Superior temporal gyrus (tissue), 1 donor: ENCODE measurements at regions not wholly inside any gene's neighbourhood (a gene's known extent, or its start where the extent isn't known, plus 50 kb on each side); places are given as distances from the start of the nearest gene placed in this dataset.
A peak's percentile ranks its signal among the peaks of the same experiment; 100 is the strongest.
"Not testable (repeated sequence)": the region's sequence is repeated elsewhere in the genome, so short reads cannot be mapped to it uniquely, and the experiment has no call there.

ENCODE experiments used
- DNase-seq: peaks from one replicate; pipeline ENCODE4 v3.0.0-alpha.2; 2016; ENCODE audit errors: extremely low spot score

DNA sequence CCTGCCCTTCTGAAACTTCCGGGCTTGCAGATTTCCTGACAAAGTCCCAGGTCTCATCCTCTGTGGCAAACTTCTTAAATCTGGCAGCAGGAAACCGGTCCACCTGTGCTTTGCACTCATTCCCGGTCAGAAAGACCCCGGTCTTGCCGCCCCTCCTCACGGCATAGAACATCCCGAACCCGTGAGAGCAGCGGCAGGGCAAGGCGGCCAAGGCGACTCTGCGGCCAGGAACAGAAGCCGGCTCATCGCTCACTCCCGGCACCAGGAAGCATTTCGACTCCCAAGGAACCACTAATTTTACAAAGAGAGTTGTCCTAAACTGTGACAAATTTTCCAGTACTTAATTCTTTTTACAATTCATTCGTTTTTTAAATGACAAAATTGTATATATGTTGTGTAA lies 140.3 kb downstream of the USP22 start:
- DNase-seq = not testable (repeated sequence)

- not testable (repeated sequence) for DNase-seq
Measured at GRCh38 chr17:20903549-20903948, 139.3 kb downstream of the USP22 start.

DNA sequence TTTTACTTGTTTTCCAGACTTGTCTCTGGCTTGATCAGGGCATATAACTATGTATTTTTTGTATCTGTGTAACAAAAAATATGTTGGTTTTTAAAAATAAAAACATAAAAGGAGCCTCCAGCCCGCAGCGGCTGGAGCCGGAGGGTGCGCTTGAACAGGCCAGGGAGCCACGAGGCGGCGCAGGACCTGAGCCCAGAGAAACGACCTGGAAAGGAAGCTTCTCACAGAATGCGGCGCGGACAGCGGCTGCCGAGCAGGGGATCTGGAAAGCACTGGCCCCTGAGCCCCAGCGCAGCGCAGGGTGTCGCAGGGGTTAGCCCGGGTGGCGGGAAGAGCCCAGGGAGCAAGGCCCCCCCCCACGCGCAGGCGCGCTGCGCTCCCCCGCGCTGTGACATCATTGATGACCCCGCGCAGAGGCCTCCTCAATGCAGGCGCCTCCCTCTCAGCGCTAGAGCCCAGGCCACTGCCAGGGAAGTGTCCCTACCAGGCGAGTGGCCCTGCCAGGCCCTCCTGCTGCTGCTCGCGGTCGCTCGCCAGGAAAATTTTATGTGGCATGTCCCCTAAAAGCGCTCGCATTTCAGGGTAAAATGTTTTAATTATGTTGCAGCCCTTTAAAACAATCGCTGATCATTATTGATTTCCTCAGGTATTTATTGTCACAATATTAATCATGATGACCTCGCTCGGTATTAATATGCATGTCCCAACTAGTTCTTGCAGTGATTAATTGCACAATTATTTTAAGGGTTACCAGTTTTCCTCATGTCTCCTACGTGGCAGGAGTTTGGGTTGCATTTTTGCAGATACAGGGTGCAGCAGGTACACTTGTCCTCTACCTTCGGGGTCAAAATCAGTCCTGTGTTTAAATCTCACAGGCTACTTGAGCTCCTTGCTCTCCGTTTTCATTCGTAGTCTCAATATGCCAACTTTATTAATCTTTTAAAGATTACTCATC lies 134.2 kb downstream of the USP22 start:
- DNase-seq = peak; percentile 88

- no peak for DNase-seq
Measured at GRCh38 chr17:20914658-20915057, 128.2 kb downstream of the USP22 start.

DNA sequence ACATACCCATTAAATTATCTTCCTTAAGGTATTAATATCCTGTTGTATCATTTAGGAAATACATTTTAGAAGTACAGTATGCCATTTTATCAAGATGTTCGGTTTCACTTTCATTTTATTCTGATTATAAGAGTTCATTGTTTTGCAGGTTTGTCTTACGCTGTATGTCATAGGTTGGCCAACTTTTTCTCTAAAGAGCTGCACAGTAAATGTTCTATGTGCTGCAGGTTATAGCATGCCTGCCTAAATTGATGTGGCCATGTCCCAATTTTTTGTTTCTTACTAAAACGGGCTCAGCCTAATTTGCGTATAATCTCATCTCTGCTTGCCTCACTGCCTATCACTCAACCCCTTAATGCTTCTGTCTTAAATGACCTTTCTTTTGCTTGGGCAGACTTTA lies 126.4 kb downstream of the USP22 start:
- DNase-seq = no peak

- not testable (repeated sequence) for DNase-seq
Measured at GRCh38 chr17:20917610-20918306, 125.1 kb downstream of the USP22 start.

GRCh38 chr17:20920095-20920814 lies 122.6 kb downstream of the USP22 start:
- no peak for DNase-seq

GRCh38 chr17:20920815-20921199 lies 122.0 kb downstream of the USP22 start:
- no peak for DNase-seq

DNA sequence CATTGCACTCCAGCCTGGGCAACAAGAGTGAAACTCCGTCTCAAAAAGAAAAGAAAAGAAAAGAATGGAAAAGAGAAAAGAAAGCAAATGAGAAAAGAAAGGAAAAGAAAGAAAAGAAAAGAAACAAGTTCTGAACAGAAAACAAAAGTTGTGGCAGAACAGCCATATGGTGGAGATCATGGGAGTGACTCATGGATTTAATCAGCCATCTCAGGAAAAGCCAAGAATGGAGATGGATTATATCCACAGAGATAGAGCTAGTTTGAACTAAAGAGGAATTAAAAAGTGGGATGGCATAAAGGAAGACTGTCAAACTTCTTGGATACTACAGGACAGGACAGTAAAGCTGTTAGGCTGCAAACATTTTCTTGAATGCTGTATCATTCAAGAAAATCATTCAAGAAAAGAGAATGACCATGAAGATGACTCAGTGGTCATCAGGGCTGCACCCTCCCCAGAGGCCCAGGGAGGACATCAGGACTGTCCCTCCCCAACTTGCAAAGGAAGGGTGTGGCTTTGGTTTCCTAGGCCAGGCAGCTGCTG lies 120.6 kb downstream of the USP22 start:
- DNase-seq = no peak

GRCh38 chr17:20924306-20924705 lies 118.5 kb downstream of the USP22 start:
- DNase-seq = no peak

DNA sequence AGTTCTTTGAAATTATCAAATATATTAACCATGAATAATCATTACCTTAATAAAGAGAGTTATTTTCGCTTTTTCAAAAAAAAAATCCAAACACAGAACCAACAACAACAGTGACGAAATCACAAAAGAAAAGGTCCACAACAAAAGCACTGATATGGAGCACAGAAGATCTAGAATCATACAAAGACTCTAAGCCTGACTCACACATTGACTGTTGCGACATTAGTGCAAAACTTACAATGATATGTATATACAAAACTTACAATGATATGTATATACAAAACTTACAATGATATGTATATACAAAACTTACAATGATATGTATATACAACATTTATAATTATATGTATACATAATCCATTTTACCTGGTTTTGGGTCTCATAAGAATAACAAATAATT lies 117.7 kb downstream of the USP22 start:
- DNase-seq = no peak

DNA sequence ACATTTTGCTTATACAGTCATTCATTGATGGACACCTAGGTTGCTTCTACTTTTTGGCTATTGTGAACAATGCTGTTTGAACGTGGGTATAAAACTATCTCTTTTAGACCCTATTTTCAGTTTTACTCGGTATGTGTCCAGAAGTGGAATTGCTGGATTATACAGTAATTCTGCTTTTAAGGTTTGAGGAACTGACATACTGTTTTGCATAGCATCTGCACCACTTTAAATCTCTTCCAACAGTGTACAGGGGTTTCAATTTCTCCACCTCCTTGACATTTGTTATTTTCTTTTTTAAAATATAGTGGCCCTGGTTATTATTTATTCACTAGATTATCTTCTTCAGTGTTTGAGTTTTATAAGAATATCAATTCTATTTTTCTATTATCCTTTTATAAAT lies 116.9 kb downstream of the USP22 start:
- DNase-seq = no peak

GRCh38 chr17:20926532-20926931 lies 116.3 kb downstream of the USP22 start:
- DNase-seq = no peak

- no peak for DNase-seq
Measured at GRCh38 chr17:20927308-20927977, 115.4 kb downstream of the USP22 start.

- no peak for DNase-seq
Measured at GRCh38 chr17:20929334-20929733, 113.5 kb downstream of the USP22 start.

DNA sequence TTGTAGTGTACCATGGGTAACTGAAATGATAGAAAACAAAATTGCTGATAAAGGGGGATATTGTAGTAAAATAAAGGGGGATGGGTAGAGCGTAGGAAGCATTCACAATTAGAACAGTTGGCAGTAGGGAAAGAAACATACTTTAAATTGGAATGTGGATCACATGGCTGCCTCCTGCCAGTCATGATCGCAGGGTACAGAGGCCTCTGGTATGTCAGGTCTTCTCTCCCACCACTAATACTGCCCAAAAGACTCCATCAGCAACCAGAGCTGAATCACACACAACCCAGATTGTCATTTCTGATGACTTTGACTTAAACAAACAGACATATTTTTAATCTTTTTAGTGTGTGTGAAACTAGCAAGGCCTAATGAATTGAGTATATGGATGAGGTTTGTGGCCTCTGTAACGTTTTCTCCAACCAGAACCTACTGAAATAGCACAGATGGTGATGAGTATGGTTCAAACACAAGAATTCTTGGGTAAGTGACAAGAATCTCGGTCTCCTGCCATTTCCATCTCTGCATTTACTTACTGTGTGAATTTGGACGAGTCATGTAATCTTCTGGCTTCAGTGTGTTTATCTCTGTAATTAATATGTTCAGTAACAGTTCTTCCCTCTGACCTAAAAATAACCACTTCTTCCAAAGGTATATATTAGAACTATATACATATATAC lies 112.6 kb downstream of the USP22 start:
- no peak for DNase-seq

DNA sequence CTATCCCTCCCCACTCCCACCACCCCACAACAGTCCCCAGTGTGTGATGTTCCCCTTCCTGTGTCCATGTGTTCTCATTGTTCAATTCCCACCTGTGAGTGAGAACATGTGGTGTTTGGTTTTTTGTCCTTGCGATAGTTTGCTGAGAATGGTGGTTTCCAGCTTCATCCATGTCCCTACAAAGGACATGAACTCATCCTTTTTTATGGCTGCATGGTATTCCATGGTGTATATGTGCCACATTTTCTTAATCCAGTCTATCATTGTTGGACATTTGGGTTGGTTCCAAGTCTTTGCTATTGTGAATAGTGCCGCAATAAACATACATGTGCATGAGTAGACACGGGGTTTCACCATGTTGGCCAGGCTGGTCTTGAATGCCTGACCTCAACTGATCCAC lies 109.8 kb downstream of the USP22 start:
- DNase-seq = not testable (repeated sequence)

DNA sequence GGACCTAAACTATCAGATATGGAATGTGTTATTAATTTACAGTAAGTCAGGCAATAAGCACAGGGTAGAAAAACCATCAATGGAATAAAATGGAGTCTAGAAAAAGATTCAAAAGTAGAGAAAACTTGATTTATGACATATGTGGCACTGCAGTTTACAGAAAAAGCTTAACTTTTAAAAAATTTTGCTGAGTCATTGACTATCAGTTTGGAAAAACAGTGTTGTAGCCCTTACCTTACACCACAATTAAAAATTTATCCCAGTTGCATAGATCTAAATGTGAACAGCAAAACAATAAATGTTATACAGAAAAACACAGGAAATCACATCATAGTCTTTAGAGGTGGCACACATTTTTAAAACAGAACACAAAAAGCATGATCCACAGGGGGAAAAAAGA lies 108.5 kb downstream of the USP22 start:
- DNase-seq = no peak

- DNase-seq = no peak
Measured at GRCh38 chr17:20935740-20936139, 107.1 kb downstream of the USP22 start.

GRCh38 chr17:20938244-20938643 lies 104.6 kb downstream of the USP22 start:
- DNase-seq = no peak
